ENCODE measurements at regions not wholly inside any gene's neighbourhood (a gene's known extent, or its start where the extent isn't known, plus 50 kb on each side); places are given as distances from the start of the nearest gene placed in this dataset.

DNA sequence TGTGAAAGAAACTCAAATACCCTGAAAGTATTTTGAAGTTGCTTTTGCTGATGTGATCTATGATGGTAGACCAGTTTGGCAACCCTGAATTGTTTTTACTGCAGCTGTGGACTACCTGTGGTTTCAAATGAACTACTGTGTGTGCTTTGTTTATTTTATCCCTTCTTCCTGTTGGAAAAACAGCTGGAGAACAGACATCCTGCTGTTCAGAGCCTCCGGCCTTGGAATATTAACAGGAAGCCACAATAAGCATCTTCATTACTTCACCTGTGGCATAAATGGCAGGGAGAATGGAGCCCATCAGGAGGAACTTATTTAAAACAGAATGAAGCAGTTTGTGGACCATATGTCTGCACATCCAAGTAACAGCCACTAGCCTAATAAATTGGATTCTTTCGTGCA lies 104.8 kb downstream of the DUSP6 start:
- ATAC-seq (replicated peaks) = no peak
- Mint-ChIP-seq H3K27me3 (no peaks in the 10 kb centered on the region), H3K27ac (no peak overlapping the region), H3K36me3 (ENCODE audit: low read depth) (no peaks in the 10 kb centered on the region), H3K9me3 (no peaks in the 10 kb centered on the region), H3K4me1 (peaks cover 48% of the 10 kb centered on the region), H3K4me3 (no peak overlapping the region)

- Mint-ChIP-seq H3K27ac (peak overlapping the region; percentile 49), H3K9me3 (no peaks in the 10 kb centered on the region), H3K4me3 (peak overlapping the region; percentile 74), H3K27me3 (no peaks in the 10 kb centered on the region), H3K36me3 (ENCODE audit: low read depth) (no peaks in the 10 kb centered on the region), H3K4me1 (peaks cover 26% of the 10 kb centered on the region)
- peak; percentile 59 for ATAC-seq (replicated peaks)
These were observed 107.2 kb downstream of the DUSP6 start for GRCh38 chr12:89245090-89245489.

DNA sequence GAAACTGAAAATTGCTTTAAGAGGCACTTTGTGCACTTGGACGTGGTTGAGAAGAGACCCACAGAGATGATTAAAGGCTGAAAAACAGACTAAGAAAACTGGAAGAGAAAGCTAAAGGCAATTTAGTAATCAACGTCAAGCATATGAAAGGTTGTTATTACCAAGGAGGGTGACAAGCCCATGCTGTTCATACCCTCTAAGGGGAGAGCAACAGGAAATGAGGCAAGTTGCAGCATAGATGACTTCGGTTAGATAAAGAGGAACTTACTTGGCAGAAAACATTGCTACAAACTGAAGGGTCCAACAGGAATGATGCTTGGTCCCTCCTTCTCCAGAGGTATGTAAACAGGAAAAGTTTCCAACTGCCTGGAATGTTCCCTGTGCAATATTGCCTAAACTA lies 107.8 kb downstream of the DUSP6 start:
- peaks cover 26% of the 10 kb centered on the region for H3K4me1 Mint-ChIP-seq
- H3K4me3 Mint-ChIP-seq = peak overlapping the region; percentile 74
- peak overlapping the region; percentile 49 for H3K27ac Mint-ChIP-seq
- no peaks in the 10 kb centered on the region for H3K9me3 Mint-ChIP-seq
- no peaks in the 10 kb centered on the region for H3K36me3 Mint-ChIP-seq (ENCODE audit: low read depth)
- peak; percentile 86 for ATAC-seq (replicated peaks)
- no peaks in the 10 kb centered on the region for H3K27me3 Mint-ChIP-seq

DNA sequence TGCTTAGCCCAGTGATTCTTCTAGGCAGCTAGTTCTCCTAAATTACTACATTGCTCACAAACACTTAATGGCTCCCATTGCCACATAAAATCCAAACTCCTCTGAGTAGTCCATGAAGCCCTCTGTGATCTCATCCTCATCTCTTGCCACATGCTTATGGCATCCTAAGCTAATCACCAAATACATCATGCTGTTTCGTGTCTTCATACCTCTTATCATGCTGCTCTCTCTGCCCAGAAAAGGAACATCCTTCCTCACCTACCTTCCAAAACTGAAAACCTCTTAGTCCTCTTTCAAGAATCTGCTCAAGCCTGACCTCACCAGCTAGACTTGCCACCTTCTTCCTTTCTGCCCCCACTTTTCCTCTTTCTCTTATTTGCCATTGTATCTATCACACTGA lies 108.5 kb downstream of the DUSP6 start:
- peak overlapping the region; percentile 74 for H3K4me3 Mint-ChIP-seq

DNA sequence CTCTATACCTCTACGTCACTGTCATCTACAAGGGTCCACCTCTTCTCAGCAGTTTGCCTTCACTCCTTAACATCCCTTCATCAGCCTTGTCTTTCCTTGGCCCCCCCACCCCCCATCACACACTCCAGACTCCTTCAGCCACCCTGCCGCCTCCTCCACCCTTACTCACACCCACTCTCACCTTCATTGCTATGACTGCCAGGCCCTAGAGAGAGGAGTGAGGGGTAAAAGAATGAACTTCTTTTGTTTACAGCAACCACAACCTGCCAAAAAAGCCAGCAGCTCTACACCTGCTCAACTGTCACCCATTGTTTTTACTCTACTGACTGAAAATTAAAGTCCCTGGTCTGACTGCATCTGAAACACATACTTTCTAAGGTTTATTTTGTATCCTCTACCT lies 112.8 kb downstream of the DUSP6 start:
- ATAC-seq (replicated peaks) = no peak

More for the DNA sequence above, 108.5 kb downstream of the DUSP6 start:
- Mint-ChIP-seq H3K27me3 (no peaks in the 10 kb centered on the region), H3K4me1 (peaks cover 26% of the 10 kb centered on the region), H3K27ac (peak overlapping the region; percentile 49), H3K36me3 (ENCODE audit: low read depth) (no peaks in the 10 kb centered on the region), H3K9me3 (no peaks in the 10 kb centered on the region)
- ATAC-seq (replicated peaks) = peak; percentile 74

GRCh38 chr12:89238593-89238992 lies 113.7 kb downstream of the DUSP6 start:
- H3K36me3 Mint-ChIP-seq (ENCODE audit: low read depth) = no peaks in the 10 kb centered on the region
- H3K4me3 Mint-ChIP-seq = no peak overlapping the region
- no peak overlapping the region for H3K27ac Mint-ChIP-seq
- ATAC-seq (replicated peaks) = no peak
- no peaks in the 10 kb centered on the region for H3K27me3 Mint-ChIP-seq
- peaks cover 39% of the 10 kb centered on the region for H3K4me1 Mint-ChIP-seq
- H3K9me3 Mint-ChIP-seq = peaks cover 20% of the 10 kb centered on the region

More for the DNA sequence above, 112.8 kb downstream of the DUSP6 start:
- no peak overlapping the region for H3K4me3 Mint-ChIP-seq
- no peak overlapping the region for H3K27ac Mint-ChIP-seq
- H3K27me3 Mint-ChIP-seq = no peaks in the 10 kb centered on the region
- peaks cover 16% of the 10 kb centered on the region for H3K9me3 Mint-ChIP-seq
- H3K36me3 Mint-ChIP-seq (ENCODE audit: low read depth) = no peaks in the 10 kb centered on the region
- peaks cover 38% of the 10 kb centered on the region for H3K4me1 Mint-ChIP-seq

GRCh38 chr12:89237763-89238162 lies 114.5 kb downstream of the DUSP6 start:
- Mint-ChIP-seq H3K4me3 (no peak overlapping the region), H3K4me1 (peaks cover 38% of the 10 kb centered on the region), H3K27ac (no peak overlapping the region), H3K9me3 (peaks cover 25% of the 10 kb centered on the region), H3K27me3 (no peaks in the 10 kb centered on the region), H3K36me3 (ENCODE audit: low read depth) (no peaks in the 10 kb centered on the region)
- ATAC-seq (replicated peaks) = no peak

GRCh38 chr12:89236748-89237383 lies 115.4 kb downstream of the DUSP6 start:
- Mint-ChIP-seq H3K9me3 (peaks cover 25% of the 10 kb centered on the region), H3K4me1 (peaks cover 41% of the 10 kb centered on the region), H3K27me3 (no peaks in the 10 kb centered on the region), H3K27ac (no peak overlapping the region), H3K36me3 (ENCODE audit: low read depth) (no peaks in the 10 kb centered on the region), H3K4me3 (peak overlapping the region; percentile 65)
- ATAC-seq (replicated peaks) = no peak

GRCh38 chr12:89236237-89236636 lies 116.1 kb downstream of the DUSP6 start:
- Mint-ChIP-seq H3K9me3 (peaks cover 25% of the 10 kb centered on the region), H3K27me3 (no peaks in the 10 kb centered on the region), H3K4me1 (peaks cover 47% of the 10 kb centered on the region), H3K27ac (peak overlapping the region; percentile 75), H3K36me3 (ENCODE audit: low read depth) (no peaks in the 10 kb centered on the region), H3K4me3 (peak overlapping the region; percentile 65)
- peak; percentile 62 for ATAC-seq (replicated peaks)

DNA sequence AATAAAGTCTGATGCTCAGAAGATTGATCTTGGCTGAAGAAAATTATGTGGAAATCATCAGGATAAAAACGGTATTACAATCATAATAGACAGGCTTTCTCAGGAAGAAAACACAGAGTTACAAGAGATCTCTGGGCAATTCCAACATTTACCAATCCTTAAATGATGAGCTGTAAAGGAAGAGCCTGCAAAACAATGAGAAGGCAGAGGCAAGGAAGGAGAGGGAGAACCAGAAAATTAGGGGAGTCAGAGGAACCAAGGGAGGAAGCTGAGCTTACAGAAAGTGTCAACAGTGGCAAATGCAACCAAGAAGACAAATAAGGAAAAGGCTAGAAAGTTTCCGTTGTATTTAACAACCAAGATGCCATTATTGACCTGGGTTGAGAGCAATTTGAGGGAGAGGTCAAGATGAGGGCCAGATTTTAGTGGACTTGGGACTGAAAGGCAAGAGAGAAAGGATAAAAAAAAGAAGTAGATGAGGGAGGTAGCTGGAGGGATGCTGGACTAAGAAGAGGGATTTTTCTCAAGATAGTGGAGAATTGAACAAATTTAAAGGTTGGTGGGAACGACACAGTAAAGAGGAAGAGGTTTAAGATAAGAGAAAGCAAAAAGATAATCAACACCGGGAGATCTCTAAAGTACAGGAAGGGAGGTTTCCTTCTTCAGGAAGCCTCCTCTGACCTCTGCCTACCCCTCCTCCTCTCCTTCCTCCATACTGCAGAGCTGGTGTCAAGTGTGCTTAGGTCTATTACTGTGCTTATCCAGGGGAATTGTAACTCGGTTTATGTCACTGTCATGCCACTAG lies 116.9 kb downstream of the DUSP6 start:
- H3K36me3 Mint-ChIP-seq (ENCODE audit: low read depth) = no peaks in the 10 kb centered on the region
- H3K4me1 Mint-ChIP-seq = peaks cover 53% of the 10 kb centered on the region
- peak; percentile 48 for ATAC-seq (replicated peaks)
- peak overlapping the region; percentile 65 for H3K4me3 Mint-ChIP-seq
- H3K9me3 Mint-ChIP-seq = peaks cover 25% of the 10 kb centered on the region
- peak overlapping the region; percentile 75 for H3K27ac Mint-ChIP-seq
- no peaks in the 10 kb centered on the region for H3K27me3 Mint-ChIP-seq

GRCh38 chr12:89234324-89235114 lies 117.8 kb downstream of the DUSP6 start:
- H3K4me1 Mint-ChIP-seq = peaks cover 53% of the 10 kb centered on the region
- ATAC-seq (replicated peaks) = no peak
- peaks cover 25% of the 10 kb centered on the region for H3K9me3 Mint-ChIP-seq
- H3K36me3 Mint-ChIP-seq (ENCODE audit: low read depth) = no peaks in the 10 kb centered on the region
- no peaks in the 10 kb centered on the region for H3K27me3 Mint-ChIP-seq
- H3K4me3 Mint-ChIP-seq = peak overlapping the region; percentile 65
- H3K27ac Mint-ChIP-seq = peak overlapping the region; percentile 75

GRCh38 chr12:89231686-89232085 lies 120.6 kb downstream of the DUSP6 start:
- Mint-ChIP-seq H3K27me3 (no peaks in the 10 kb centered on the region), H3K9me3 (peaks cover 17% of the 10 kb centered on the region), H3K27ac (peak overlapping the region; percentile 25), H3K36me3 (ENCODE audit: low read depth) (no peaks in the 10 kb centered on the region), H3K4me3 (no peak overlapping the region), H3K4me1 (peaks cover 46% of the 10 kb centered on the region)
- peak; percentile 23 for ATAC-seq (replicated peaks)

GRCh38 chr12:89230376-89231315 lies 121.7 kb downstream of the DUSP6 start:
- no peak for ATAC-seq (replicated peaks)
- Mint-ChIP-seq H3K9me3 (peaks cover 16% of the 10 kb centered on the region), H3K36me3 (ENCODE audit: low read depth) (no peaks in the 10 kb centered on the region), H3K4me1 (peaks cover 50% of the 10 kb centered on the region), H3K4me3 (no peak overlapping the region), H3K27ac (peak overlapping the region; percentile 25), H3K27me3 (no peaks in the 10 kb centered on the region)

DNA sequence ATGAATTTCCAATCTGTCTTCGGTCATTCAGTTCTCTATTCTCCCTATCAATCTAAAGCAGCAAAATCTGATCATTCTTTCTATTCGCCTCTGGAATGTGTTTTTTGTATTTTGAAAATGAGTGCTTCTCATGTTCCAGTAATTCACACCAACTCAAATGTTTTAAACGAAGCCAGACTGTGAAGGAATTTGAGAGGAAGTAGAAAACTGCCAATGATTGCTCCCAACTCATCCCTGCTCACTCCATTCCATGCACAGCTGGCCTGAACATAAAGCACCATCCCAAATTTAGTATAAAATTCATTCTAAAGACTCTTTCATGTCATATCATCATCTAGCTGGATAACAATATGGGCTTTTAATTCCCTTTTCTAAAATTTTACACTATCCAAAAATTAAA lies 123.8 kb downstream of the DUSP6 start:
- Mint-ChIP-seq H3K36me3 (ENCODE audit: low read depth) (no peaks in the 10 kb centered on the region), H3K27me3 (no peaks in the 10 kb centered on the region), H3K4me3 (no peak overlapping the region), H3K9me3 (peaks cover 5% of the 10 kb centered on the region), H3K4me1 (peaks cover 51% of the 10 kb centered on the region), H3K27ac (no peak overlapping the region)
- ATAC-seq (replicated peaks) = no peak
